Activated T-helper 9 cell treated with anti-CD3 and anti-CD28 coated beads, Interleukin-2, amount 50 U/mL, for 16 hours (primary cell): ENCODE measurements at regions not wholly inside any gene's neighbourhood (a gene's known extent, or its start where the extent isn't known, plus 50 kb on each side); places are given as distances from the start of the nearest gene placed in this dataset.

Experiments
- DNase-seq: peaks from one replicate; pipeline ENCODE4 v3.0.0-alpha.2; 2020; ENCODE audit warnings: low read depth

DNA sequence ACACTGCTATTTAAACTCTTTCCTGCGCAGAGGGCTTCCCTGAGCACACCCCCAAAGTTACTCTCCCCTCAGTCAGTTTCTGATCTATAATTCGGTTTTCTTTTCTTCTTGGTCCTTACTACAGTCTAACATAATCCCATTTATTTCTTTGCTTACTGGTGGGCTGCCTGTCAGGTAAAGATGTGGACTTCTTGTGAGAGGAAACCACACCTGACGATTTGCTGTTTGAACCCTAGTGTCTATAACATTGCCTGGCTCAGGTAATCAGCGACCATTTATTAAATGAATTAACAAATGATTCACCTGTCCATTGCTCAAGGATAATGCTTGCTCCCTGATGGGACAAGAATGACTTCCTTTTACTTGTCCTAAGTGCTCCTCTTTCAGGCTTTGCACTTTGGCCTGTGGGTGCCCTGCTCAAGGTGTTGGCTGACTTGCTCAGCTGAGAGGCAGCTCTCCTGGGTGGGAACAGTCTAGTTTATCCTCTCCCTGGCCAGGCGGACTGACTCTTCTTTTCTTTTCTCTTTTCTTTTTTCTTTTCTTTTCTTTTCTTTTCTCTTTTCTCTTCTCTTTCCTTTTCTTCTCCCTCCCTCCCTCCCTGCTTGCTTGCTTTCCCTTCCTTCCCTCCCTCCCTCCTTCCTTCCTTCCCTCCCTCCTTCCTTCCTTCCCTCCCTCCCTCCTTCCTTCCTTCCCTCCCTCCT, 233.1 kb downstream of the BCAS1 start:
- no peak for DNase-seq

DNA sequence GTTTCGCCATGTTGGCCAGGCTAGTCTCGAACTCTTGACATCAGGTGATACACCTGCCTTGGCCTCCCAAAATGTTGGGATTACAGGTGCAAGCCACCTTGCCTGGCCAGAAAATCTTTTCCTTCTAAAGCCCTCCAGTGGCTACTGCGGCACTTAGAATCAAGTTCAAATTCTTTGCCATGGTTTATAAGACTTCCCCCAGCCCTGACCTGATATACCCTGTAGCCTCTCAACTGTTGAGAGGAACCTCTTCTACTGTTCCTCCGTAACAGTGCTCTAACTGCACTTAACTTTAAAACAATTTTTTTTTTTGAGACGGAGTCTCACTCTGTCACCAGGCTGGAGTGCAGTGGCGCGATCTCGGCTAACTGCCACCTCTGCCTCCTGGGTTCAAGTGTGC, 235.6 kb downstream of the BCAS1 start:
- no peak for DNase-seq

DNA sequence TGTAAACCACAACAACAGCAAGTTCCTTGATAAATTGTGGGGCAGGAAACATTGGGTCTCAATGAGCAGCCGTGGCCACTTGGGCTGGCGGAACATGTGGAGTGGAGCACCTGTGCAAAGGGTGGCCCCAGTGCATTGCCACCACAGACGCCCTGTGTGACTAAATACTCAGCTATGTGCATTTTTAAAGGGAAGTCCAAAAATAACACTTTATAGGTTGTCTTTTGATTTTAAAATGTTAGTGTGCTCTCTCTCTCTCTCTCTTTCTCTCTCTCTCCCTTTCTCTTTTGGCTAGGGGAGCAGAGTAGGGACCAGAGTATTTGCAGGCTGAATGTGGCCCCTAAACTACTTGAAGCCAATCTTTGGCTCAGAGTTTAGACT, 236.3 kb downstream of the BCAS1 start:
- no peak for DNase-seq

- DNase-seq, result no peak
These were observed 236.9 kb downstream of the BCAS1 start for GRCh38 chr20:53833333-53834061.

- no peak for DNase-seq
These were observed 237.9 kb downstream of the BCAS1 start for GRCh38 chr20:53832499-53832898.

- DNase-seq, result no peak
These were observed 238.2 kb upstream of the ZNF217 start for GRCh38 chr20:53831812-53832211.

DNA sequence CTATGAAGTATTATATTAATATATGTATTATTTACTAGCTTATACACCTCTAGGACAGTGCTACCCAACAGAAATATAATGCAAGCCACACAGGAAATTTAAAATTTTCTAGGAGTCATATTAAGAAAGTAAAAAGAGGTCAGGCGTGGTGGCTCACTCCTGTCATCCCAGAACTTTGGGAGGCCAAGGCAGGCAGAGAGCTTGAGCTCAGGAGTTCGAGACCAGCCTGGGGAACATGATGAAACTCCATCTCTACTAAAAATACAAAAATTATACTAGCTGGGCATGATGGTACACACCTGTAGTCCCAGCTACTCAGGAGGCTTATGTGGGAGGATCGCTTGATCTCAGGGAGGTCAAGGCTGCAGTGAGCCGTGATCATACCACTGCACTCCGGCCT, 237.6 kb upstream of the ZNF217 start:
- no peak for DNase-seq

DNA sequence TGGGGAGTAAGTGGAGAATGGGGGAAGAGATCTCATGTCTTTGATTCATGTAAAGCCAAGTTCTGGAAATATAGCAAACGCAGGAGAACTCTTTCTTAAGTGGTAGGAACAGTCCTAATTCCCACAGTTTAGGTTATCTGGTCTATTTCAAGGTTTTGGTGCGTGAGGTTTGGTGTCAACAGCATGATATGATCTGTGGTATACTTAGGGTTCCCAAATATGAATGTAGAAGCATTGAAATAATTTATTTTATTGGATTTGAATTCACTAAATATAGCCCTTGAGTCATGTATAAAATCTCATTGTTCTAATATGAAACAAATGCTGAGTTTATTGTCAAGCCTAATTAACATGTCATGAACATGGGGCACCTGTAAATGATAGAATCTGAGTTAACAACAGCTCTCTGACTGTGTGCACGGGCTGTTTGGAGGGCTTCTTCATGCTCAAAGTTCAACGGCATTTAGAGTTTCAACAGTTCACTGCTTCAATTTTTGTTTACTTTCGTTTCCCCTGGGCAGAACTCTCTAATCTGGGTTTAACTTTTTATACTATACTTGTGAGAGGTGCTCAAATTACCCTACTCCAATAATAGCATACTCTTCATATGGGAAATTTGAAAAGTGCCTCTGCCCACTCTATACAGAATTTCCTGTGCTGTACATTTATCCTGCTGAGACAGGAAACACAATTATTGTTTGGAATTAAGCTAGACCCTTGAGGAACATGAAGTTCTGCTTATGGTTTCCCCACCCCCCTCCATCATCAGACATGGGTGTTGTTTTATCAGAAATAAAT, 236.3 kb upstream of the ZNF217 start:
- no peak for DNase-seq

DNA sequence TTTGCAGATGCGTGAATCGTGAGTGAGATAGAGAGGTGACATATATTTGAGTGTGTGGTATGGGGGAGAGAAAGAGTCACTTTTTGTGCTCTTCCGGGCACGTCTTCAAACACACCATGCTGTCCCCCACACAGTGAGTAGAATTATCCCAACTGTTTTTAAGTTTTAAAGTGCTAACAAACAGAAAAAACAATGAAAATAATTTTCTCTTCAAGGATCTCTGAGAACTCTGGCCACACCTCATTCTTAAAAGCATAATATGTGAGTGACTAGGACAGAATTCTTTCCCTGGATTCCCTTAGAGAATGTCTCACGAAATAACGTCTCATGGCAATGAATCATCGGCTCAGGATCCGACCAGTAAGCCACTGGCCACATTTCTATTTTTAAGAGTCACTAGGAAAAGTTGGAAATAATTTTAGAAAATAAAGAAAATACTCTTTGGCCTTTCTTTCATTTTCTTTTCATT, 235.7 kb upstream of the ZNF217 start:
- no peak for DNase-seq

GRCh38 chr20:53828682-53829254, 235.1 kb upstream of the ZNF217 start:
- DNase-seq, result no peak

GRCh38 chr20:53828088-53828681, 234.5 kb upstream of the ZNF217 start:
- DNase-seq, result no peak

- no peak for DNase-seq
These were observed 233.9 kb upstream of the ZNF217 start for GRCh38 chr20:53827292-53828087.

DNA sequence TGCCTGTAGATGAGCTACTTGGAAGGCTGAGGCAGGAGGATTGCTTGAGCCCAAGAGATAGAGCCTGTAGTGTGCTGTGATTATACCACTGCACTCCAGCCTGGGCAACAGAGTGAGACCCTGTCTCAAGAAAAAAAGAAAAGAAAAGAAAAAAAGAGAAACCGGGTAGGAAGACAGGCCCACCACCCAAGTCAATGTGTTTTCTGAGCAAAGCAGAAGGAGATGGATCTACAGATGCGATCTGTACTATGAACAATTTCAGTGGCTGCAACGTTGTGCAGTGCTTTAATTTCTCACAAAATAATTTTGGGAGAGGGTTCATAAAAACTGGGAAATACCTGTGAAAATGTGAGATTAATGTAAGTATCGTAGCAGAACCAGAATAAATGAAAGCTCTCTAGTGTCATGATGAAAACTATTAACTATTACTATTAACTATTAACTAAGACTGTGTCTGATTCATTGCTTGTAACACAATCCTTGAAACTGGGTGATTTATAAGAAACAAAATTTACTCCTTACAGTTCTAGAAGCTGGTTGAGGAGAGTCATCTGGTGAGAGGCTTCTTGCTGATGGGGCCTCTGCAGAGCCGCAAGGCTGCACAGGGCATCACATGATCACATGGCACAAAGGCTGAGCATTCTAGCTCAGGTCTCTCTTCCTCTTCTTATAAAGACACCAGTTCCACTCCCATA, 233.1 kb upstream of the ZNF217 start:
- DNase-seq, result no peak

GRCh38 chr20:53826090-53826489, 232.5 kb upstream of the ZNF217 start:
- no peak for DNase-seq

DNA sequence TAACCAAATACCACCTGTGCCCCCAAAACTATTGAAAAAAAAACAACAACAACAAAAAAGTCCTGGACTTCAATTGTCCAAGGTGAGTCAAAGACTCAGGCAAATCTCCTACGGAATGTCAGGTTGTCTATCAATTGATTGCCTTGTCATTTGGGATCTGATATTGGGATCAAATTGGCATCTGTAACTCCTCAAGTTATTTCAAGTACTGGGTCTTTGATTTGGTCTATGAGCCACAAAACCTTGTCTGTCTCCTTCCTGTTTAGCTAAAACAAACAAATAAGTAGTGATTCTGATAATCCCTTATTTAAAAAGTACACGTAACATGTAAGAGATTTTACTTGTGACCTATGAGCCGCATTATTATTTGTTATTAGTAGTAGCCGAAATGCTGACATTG, 231.6 kb upstream of the ZNF217 start:
- DNase-seq, result no peak

DNA sequence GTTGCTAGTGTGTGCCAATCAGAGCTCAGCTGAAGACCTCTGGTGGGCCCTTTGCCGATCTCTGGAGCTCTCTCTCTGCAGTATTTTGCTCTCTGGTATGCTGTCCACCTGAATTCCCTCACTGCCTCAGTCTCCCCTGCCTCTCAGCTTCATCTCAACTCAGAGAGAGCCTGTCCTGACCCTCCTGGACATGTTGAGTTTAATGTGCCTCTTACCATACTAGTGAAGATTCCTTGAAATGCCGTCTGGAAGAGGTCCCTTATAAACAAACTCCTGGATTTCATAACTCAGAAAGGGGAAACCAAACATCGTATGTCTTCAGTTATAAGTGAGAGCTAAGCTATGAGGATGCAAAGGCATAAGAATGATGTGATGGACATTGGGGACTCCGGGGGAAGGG, 231.1 kb upstream of the ZNF217 start:
- DNase-seq, result no peak

GRCh38 chr20:53823121-53823764, 229.6 kb upstream of the ZNF217 start:
- DNase-seq, result no peak

GRCh38 chr20:53822534-53822933, 228.9 kb upstream of the ZNF217 start:
- no peak for DNase-seq

- no peak for DNase-seq
These were observed 226.4 kb upstream of the ZNF217 start for GRCh38 chr20:53819973-53820451.
